Osteoblast (primary cell): ENCODE measurements at regions not wholly inside any gene's neighbourhood (a gene's known extent, or its start where the extent isn't known, plus 50 kb on each side); places are given as distances from the start of the nearest gene placed in this dataset.

Source experiments
- DNase-seq: peaks from one replicate; pipeline ENCODE4 v3.0.0; 2011; ENCODE audit warnings: low spot score, mixed read lengths; ENCODE audit not compliant: insufficient read length; ENCODE audit errors: missing footprints
- H2AFZ ChIP-seq: 2 replicates; pipeline ENCODE4 v1.6.0; 2011; ENCODE audit warnings: mild to moderate bottlenecking, low read length
- H3K27ac ChIP-seq: 2 replicates; pipeline ENCODE4 v1.5.1; 2011; ENCODE audit warnings: mild to moderate bottlenecking, low read depth, low read length, moderate library complexity
- H3K27me3 ChIP-seq: 2 replicates; pipeline ENCODE4 v1.6.0; 2012; ENCODE audit warnings: mild to moderate bottlenecking, control low read depth, inconsistent platforms, low read length, moderate library complexity; ENCODE audit not compliant: insufficient read depth
- H3K36me3 ChIP-seq: 2 replicates; pipeline ENCODE4 v1.5.1; 2011; ENCODE audit warnings: mild to moderate bottlenecking, low read length, control low read depth, moderate library complexity; ENCODE audit not compliant: insufficient read depth
- H3K4me1 ChIP-seq: 2 replicates; pipeline ENCODE4 v1.5.1; 2011; ENCODE audit warnings: mild to moderate bottlenecking, low read length, control low read depth, moderate library complexity; ENCODE audit not compliant: insufficient read depth
- H3K4me2 ChIP-seq: 2 replicates; pipeline ENCODE4 v1.6.0; 2011; ENCODE audit warnings: mild to moderate bottlenecking, low read length; ENCODE audit not compliant: insufficient read depth
- H3K4me3 ChIP-seq: fragments of 200-600 bp; sonication (generic); 3 replicates; pipeline ENCODE4 v1.5.1; 2012; ENCODE audit warnings: mild to moderate bottlenecking, low read length, inconsistent platforms; ENCODE audit not compliant: insufficient read depth
- H3K79me2 ChIP-seq: 2 replicates; pipeline ENCODE4 v1.6.0; 2012; ENCODE audit warnings: mild to moderate bottlenecking, low read length, control low read depth, inconsistent platforms; ENCODE audit not compliant: insufficient read depth
- H3K9me3 ChIP-seq: 2 replicates; pipeline ENCODE4 v1.5.1; 2011; ENCODE audit warnings: low read depth, low read length, control low read depth
- H4K20me1 ChIP-seq: 2 replicates; pipeline ENCODE4 v1.6.0; 2012; ENCODE audit warnings: mild to moderate bottlenecking, low read length, control low read depth; ENCODE audit not compliant: insufficient read depth
- TF ChIP-seq, protein P1 (sequence below): IDR thresholded peaks from 2 replicates; pipeline ENCODE4 v1.5.1; 2011; ENCODE audit warnings: mild to moderate bottlenecking, low read depth, low read length, moderate library complexity; ENCODE audit errors: extremely low read depth

DNA sequence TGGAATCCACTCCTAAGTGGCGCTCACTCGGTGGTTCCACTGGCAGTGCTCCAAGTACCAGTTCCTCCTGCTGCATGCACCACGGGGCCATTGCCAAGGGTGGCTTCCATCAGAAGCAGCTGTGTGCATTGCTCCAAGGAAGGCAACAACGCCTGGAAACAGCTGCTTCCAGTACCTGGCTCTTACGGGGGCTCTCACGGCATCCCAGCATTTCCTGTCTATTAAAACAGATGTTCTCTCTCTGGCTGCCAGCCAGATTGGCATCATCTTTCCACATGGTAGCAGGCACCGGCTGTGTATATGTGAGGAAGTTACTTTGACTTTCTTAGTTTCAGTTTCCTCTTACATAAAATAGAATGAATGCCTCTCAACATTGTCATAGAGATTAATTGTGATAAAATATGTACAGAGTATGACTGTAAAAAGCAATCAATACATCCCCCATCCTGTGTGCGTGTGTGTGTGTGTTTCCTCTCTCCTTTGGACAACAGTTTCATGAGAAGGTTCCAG, 84.9 kb downstream of the CMPK2 start:
- Histone ChIP-seq H3K4me2 (no peak overlapping the region), H3K4me3 (no peak overlapping the region), H3K79me2 (no peaks in the 10 kb centered on the region), H3K27ac (no peak overlapping the region), H3K27me3 (no peaks in the 10 kb centered on the region), H2AFZ (no peak overlapping the region), H4K20me1 (no peaks in the 10 kb centered on the region), H3K9me3 (no peaks in the 10 kb centered on the region), H3K4me1 (no peaks in the 10 kb centered on the region), H3K36me3 (no peaks in the 10 kb centered on the region)
- DNase-seq = no peak
- TF ChIP-seq, protein P1, sequence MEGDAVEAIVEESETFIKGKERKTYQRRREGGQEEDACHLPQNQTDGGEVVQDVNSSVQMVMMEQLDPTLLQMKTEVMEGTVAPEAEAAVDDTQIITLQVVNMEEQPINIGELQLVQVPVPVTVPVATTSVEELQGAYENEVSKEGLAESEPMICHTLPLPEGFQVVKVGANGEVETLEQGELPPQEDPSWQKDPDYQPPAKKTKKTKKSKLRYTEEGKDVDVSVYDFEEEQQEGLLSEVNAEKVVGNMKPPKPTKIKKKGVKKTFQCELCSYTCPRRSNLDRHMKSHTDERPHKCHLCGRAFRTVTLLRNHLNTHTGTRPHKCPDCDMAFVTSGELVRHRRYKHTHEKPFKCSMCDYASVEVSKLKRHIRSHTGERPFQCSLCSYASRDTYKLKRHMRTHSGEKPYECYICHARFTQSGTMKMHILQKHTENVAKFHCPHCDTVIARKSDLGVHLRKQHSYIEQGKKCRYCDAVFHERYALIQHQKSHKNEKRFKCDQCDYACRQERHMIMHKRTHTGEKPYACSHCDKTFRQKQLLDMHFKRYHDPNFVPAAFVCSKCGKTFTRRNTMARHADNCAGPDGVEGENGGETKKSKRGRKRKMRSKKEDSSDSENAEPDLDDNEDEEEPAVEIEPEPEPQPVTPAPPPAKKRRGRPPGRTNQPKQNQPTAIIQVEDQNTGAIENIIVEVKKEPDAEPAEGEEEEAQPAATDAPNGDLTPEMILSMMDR = no peak

DNA sequence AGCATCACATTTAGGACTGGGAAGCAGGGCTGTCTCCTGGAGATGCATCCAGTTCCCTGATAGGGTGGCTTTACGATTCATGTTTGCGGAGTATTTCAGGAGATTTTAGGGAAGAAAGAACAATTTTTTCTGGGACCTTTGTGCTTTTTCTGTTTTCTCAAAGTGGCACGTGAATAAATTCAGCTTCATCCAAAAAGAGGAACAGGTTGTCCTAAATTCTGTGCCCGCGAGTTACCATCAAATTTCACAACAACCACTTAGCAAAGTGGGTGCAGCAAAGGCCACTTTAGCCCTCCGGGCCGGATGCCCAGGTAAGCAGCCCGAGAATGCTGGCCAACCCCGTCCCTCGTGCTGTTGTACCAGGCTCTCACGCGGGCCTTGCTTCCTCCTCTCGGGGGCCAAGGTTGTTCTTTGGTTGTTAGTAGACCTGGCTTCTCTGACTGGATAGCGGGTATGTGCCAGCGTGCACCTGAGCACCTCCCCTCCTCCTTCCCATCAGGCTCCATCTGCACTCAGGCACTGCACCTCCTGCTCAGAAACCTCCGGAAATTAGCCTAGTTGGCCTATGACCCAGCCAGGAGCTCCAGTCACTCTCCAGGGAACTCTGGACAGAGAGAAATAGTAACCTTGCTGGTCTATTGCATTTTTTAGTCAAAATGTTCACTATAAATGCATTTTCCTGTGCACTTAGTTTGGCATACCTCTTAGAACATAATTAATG, 83.0 kb downstream of the CMPK2 start:
- Histone ChIP-seq H3K27ac (no peak overlapping the region), H3K4me2 (no peak overlapping the region), H3K79me2 (no peaks in the 10 kb centered on the region), H3K9me3 (no peaks in the 10 kb centered on the region), H3K36me3 (no peaks in the 10 kb centered on the region), H3K4me3 (no peak overlapping the region), H3K27me3 (no peaks in the 10 kb centered on the region), H2AFZ (no peak overlapping the region), H4K20me1 (no peaks in the 10 kb centered on the region), H3K4me1 (no peaks in the 10 kb centered on the region)
- no peak for DNase-seq
- TF ChIP-seq, protein P1 = no peak

DNA sequence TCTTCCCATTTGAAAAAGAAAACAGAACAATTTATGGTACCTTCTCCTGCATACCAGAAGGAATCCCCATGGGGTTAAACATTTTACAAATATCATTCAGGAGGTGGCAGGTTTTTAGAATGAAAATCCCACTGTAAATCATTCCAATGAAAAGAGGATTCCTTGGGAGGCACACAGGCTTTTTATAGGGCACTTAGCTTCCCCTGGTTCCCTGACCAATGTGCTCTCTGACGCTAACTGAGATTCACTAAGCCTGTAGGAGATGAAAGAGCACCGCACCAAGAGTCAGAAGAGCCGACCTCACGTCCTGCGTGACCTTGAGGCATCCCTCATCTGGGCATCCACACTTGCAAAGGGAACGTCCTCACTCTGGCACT, 82.5 kb downstream of the CMPK2 start:
- no peak overlapping the region for H3K4me3 ChIP-seq
- H3K27me3 ChIP-seq = no peaks in the 10 kb centered on the region
- TF ChIP-seq, protein P1 = no peak
- no peak overlapping the region for H3K27ac ChIP-seq
- H2AFZ ChIP-seq = no peak overlapping the region
- H4K20me1 ChIP-seq = no peaks in the 10 kb centered on the region
- no peak for DNase-seq
- no peaks in the 10 kb centered on the region for H3K4me1 ChIP-seq
- no peaks in the 10 kb centered on the region for H3K9me3 ChIP-seq
- H3K79me2 ChIP-seq = no peaks in the 10 kb centered on the region
- no peaks in the 10 kb centered on the region for H3K36me3 ChIP-seq
- no peak overlapping the region for H3K4me2 ChIP-seq

DNA sequence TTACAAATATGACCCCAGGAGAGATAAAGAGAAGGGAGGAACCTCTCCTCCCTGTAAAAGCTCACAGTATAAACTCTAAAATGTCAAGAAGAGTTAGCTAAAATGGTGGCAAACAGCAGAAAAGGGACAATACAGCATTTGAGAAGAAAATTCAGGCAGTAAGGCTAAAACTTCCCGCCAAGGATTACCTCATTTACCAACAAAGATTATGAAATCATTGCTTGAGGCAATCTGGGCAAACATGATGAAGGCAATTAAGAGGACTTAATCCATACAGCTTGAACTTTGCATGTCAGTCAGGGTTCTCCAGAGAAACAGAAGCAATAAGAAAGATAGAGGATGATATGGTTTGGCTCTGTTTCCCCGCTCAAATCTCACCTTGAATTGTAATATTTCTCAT, 81.4 kb downstream of the CMPK2 start:
- Histone ChIP-seq H3K36me3 (no peaks in the 10 kb centered on the region), H3K4me3 (no peak overlapping the region), H3K4me2 (no peak overlapping the region), H3K27me3 (no peaks in the 10 kb centered on the region), H4K20me1 (no peaks in the 10 kb centered on the region), H2AFZ (no peak overlapping the region), H3K27ac (no peak overlapping the region), H3K9me3 (no peaks in the 10 kb centered on the region), H3K79me2 (no peaks in the 10 kb centered on the region), H3K4me1 (no peaks in the 10 kb centered on the region)
- no peak for DNase-seq
- TF ChIP-seq, protein P1 = no peak
